Stimulated activated CD4-positive, alpha-beta T cell treated with anti-CD3 and anti-CD28 coated beads, Interleukin-15, amount 100 ng/mL, for 24 hours (primary cell): ENCODE measurements at regions not wholly inside any gene's neighbourhood (a gene's known extent, or its start where the extent isn't known, plus 50 kb on each side); places are given as distances from the start of the nearest gene placed in this dataset.

ENCODE experiments used
- DNase-seq: peaks from one replicate; pipeline ENCODE4 v3.0.0-alpha.2; 2020

- no peak for DNase-seq
Measured at GRCh38 chr6:142683714-142684141, 261.2 kb downstream of the HIVEP2 start.

GRCh38 chr6:142684371-142684770 is 260.6 kb downstream of the HIVEP2 start:
- DNase-seq = no peak

- DNase-seq = peak; percentile 35
Measured at GRCh38 chr6:142685852-142686506, 259.0 kb downstream of the HIVEP2 start.

GRCh38 chr6:142686507-142686887 is 258.5 kb downstream of the HIVEP2 start:
- DNase-seq = no peak

- DNase-seq = peak; percentile 73
Measured at GRCh38 chr6:142692942-142693341, 252.0 kb downstream of the HIVEP2 start.

- DNase-seq = no peak
Measured at GRCh38 chr6:142693441-142693840, 251.5 kb downstream of the HIVEP2 start.

- DNase-seq = peak; percentile 7
Measured at GRCh38 chr6:142694054-142694453, 250.9 kb downstream of the HIVEP2 start.

- DNase-seq = no peak
Measured at GRCh38 chr6:142695016-142695415, 250.0 kb downstream of the HIVEP2 start.

GRCh38 chr6:142696123-142697000 is 248.6 kb downstream of the HIVEP2 start:
- DNase-seq = no peak

GRCh38 chr6:142697001-142697335 is 248.0 kb downstream of the HIVEP2 start:
- no peak for DNase-seq

GRCh38 chr6:142697922-142698321 is 247.1 kb downstream of the HIVEP2 start:
- no peak for DNase-seq

GRCh38 chr6:142698751-142699150 is 246.2 kb downstream of the HIVEP2 start:
- DNase-seq = no peak

- no peak for DNase-seq
Measured at GRCh38 chr6:142699391-142699790, 245.6 kb downstream of the HIVEP2 start.

GRCh38 chr6:142700032-142700431 is 244.9 kb downstream of the HIVEP2 start:
- no peak for DNase-seq

- DNase-seq = no peak
Measured at GRCh38 chr6:142700671-142701312, 244.2 kb downstream of the HIVEP2 start.
